ENCODE measurements at regions not wholly inside any gene's neighbourhood (a gene's known extent, or its start where the extent isn't known, plus 50 kb on each side); places are given as distances from the start of the nearest gene placed in this dataset.

- Mint-ChIP-seq H3K36me3 (ENCODE audit: unreplicated experiment) (no peaks in the 10 kb centered on the region), H3K4me1 (ENCODE audit: low read depth, unreplicated experiment) (no peaks in the 10 kb centered on the region), H3K9me3 (ENCODE audit: unreplicated experiment) (peaks cover 1% of the 10 kb centered on the region), H3K4me3 (ENCODE audit: unreplicated experiment) (no peak overlapping the region), H3K27ac (ENCODE audit: unreplicated experiment) (no peak overlapping the region), H3K27me3 (ENCODE audit: unreplicated experiment) (no peaks in the 10 kb centered on the region)
- DNase-seq: no peak
- no peak for TF ChIP-seq CTCF (IDR thresholded peaks at IDR 0.05; ENCODE audit: partially characterized antibody, unreplicated experiment)
These were observed 221.6 kb upstream of the SDK2 start for GRCh38 chr17:73865831-73866230.

GRCh38 chr17:73867056-73867455 lies 222.8 kb upstream of the SDK2 start:
- Mint-ChIP-seq H3K36me3 (ENCODE audit: unreplicated experiment) (no peaks in the 10 kb centered on the region), H3K27ac (ENCODE audit: unreplicated experiment) (no peak overlapping the region), H3K4me1 (ENCODE audit: low read depth, unreplicated experiment) (no peaks in the 10 kb centered on the region), H3K9me3 (ENCODE audit: unreplicated experiment) (peaks cover under 1% of the 10 kb centered on the region), H3K27me3 (ENCODE audit: unreplicated experiment) (no peaks in the 10 kb centered on the region), H3K4me3 (ENCODE audit: unreplicated experiment) (no peak overlapping the region)
- TF ChIP-seq CTCF (IDR thresholded peaks at IDR 0.05; ENCODE audit: partially characterized antibody, unreplicated experiment): no peak
- DNase-seq: no peak

- peaks cover 1% of the 10 kb centered on the region for H3K27me3 Mint-ChIP-seq (ENCODE audit: unreplicated experiment)
- DNase-seq: no peak
- no peaks in the 10 kb centered on the region for H3K36me3 Mint-ChIP-seq (ENCODE audit: unreplicated experiment)
- TF ChIP-seq CTCF (IDR thresholded peaks at IDR 0.05; ENCODE audit: partially characterized antibody, unreplicated experiment): no peak
- no peak overlapping the region for H3K4me3 Mint-ChIP-seq (ENCODE audit: unreplicated experiment)
- peaks cover 1% of the 10 kb centered on the region for H3K9me3 Mint-ChIP-seq (ENCODE audit: unreplicated experiment)
- no peak overlapping the region for H3K27ac Mint-ChIP-seq (ENCODE audit: unreplicated experiment)
- peaks cover 2% of the 10 kb centered on the region for H3K4me1 Mint-ChIP-seq (ENCODE audit: low read depth, unreplicated experiment)
These were observed 225.8 kb upstream of the SDK2 start for GRCh38 chr17:73870068-73870467.

- no peak for DNase-seq
- Mint-ChIP-seq H3K4me3 (ENCODE audit: unreplicated experiment) (no peak overlapping the region), H3K27ac (ENCODE audit: unreplicated experiment) (no peak overlapping the region), H3K9me3 (ENCODE audit: unreplicated experiment) (peaks cover 1% of the 10 kb centered on the region), H3K4me1 (ENCODE audit: low read depth, unreplicated experiment) (peaks cover 2% of the 10 kb centered on the region), H3K36me3 (ENCODE audit: unreplicated experiment) (no peaks in the 10 kb centered on the region), H3K27me3 (ENCODE audit: unreplicated experiment) (peaks cover 1% of the 10 kb centered on the region)
- no peak for TF ChIP-seq CTCF (IDR thresholded peaks at IDR 0.05; ENCODE audit: partially characterized antibody, unreplicated experiment)
These were observed 226.2 kb upstream of the SDK2 start for GRCh38 chr17:73870473-73870872.

- TF ChIP-seq CTCF (IDR thresholded peaks at IDR 0.05; ENCODE audit: partially characterized antibody, unreplicated experiment): no peak
- DNase-seq: peak; percentile 42
- H3K27me3 Mint-ChIP-seq (ENCODE audit: unreplicated experiment): peaks cover 3% of the 10 kb centered on the region
These were observed 228.6 kb upstream of the SDK2 start for GRCh38 chr17:73872816-73873215.

More at GRCh38 chr17:73872816-73873215, 228.6 kb upstream of the SDK2 start:
- Mint-ChIP-seq H3K36me3 (ENCODE audit: unreplicated experiment) (no peaks in the 10 kb centered on the region), H3K9me3 (ENCODE audit: unreplicated experiment) (peaks cover 1% of the 10 kb centered on the region), H3K27ac (ENCODE audit: unreplicated experiment) (no peak overlapping the region), H3K4me3 (ENCODE audit: unreplicated experiment) (no peak overlapping the region), H3K4me1 (ENCODE audit: low read depth, unreplicated experiment) (peaks cover 2% of the 10 kb centered on the region)

Data from glutamatergic neuron (in vitro differentiated cells).